NCI-H345 treated with DMSO at 0.1 percent for 48 hours (cell line): ENCODE measurements at regions not wholly inside any gene's neighbourhood (a gene's known extent, or its start where the extent isn't known, plus 50 kb on each side); places are given as distances from the start of the nearest gene placed in this dataset.
"Not testable (repeated sequence)": the region's sequence is repeated elsewhere in the genome, so short reads cannot be mapped to it uniquely, and the experiment has no call there.

Experiments
- DNase-seq: peaks from one replicate; lab custom pipeline; 2025; ENCODE audit not compliant: unreplicated experiment; lab: John Stamatoyannopoulos, UW

DNA sequence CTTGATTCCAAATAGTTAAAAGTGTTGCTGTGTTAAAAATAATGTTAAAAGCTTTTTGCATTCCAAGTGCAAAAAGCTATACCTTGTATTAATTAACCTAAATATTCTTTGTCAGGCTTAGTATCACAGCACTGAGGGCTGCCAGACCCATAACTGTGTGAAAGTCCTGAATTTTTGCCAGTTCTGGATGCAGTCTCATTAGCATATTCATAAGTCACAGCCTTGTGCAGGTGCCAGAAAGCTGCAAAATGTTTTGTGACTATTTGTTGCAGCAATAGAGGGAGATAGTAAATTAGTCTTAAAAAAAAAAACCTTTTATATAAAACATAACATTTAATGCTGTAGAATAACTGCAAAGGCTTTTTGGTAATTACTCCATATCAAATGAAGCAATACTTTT, 56.6 kb downstream of the SLITRK1 start:
- DNase-seq, result no peak

DNA sequence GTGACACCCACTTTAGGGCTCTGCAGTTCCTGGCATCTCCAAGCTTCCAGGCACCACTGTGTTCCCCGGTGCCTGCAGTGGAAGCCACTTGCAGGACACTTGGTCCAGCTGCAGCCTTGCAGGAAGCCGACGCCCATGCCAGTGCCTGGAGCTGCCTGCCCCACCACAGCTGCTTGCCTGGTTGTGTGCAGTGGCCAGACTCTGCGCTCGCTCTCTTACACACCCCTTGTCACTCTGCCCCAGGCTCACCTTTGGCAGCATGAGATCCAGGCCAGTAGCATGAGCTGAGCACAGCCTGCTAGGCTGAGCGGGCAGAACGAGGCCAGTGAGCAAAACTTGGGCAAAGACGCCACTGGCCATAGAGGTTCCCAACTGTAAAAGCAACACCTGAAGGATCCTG, 57.7 kb downstream of the SLITRK1 start:
- no peak for DNase-seq

DNA sequence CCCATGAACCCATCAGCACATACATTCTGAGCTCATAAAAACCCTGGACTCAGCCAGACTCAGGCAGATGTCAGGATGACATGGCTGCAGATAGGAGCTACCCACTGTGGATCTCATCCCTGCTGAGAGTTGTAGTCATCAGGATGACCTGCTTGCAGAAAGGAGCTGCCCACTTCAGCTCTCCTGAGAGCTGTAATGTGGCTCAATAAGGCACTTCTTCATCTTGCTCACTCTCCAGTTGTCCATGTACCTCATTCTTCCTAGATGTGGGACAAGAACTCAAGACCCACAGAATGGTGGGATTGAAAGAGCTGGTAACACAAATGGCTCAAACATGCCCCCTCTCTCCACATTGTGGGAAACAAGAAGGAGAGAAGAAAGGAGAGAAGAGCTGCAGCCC, 58.2 kb downstream of the SLITRK1 start:
- no peak for DNase-seq

DNA sequence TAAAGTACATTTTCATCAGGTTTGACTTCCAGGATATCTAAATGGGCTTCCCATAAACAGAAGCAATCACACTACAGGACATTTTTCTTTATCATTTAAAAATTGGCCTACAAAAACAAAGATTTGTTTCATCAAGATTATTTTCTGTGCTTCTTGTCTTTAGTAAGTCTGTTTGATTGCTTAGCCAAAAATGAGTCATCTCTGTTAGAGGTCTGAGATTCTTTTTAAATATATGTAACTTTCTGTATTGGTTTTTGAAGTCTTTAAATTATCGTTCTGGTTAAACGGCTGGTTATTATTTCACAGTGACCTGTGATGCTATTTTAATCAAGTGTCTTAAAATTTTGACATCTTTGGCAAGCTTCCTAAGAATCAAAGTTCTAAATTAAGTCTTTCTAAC, 62.7 kb downstream of the SLITRK1 start:
- DNase-seq, result no peak

DNA sequence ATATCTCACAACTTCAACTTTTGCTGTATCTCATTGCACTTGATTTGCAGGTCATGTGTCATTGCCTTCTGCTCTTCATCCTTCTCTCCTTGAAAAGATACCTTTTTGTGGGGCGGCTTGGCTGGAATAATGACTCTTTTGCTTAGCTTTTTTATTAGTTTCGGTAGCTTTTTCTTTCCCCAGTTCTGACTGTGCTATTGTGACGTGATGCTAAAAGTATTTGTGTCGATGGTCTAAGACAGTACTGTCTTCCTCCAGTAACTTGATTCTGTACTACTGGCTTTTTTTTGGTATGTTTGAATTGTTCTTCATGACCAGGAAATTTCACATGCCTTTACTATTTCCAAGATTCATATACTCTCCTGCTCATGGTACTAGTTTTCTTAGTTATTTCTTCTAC, 63.1 kb downstream of the SLITRK1 start:
- no peak for DNase-seq

DNA sequence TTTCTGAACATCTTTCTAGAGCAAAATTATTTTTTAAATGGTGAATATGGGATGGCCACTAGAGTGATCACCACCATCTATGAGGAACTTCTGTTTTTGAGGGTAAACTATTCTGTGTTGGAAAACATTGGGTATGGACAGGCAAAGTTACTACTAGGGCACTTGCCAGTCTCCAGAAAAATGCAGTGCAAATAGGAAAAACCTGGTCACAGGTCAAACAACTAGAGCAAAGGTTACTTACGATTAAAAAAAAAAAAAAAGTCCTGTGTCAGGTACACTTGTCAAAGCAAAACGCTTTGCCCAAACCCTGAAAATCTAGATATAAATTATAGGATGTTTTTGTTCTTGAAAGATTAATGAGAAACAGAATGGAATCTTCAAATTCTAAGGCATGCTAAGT, 66.2 kb downstream of the SLITRK1 start:
- no peak for DNase-seq

DNA sequence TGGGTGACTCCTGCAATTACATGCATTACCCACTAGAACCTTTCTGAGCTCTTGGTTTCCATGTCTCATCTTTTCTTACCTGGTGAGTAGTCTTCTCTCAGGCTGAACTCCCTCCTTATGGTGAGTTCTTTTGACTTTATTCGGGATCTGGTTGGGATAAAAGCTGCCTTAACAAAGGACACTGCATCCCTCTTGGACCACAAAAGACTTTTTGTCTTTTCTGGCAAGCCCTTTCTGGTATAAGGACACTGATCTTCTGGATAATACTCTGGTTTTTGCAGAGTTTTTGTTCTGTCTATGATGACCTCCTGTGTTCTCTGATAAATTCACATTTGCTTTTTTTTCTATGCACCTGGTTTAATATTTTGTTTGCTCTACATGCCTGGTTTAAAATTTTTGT, 66.7 kb downstream of the SLITRK1 start:
- no peak for DNase-seq

DNA sequence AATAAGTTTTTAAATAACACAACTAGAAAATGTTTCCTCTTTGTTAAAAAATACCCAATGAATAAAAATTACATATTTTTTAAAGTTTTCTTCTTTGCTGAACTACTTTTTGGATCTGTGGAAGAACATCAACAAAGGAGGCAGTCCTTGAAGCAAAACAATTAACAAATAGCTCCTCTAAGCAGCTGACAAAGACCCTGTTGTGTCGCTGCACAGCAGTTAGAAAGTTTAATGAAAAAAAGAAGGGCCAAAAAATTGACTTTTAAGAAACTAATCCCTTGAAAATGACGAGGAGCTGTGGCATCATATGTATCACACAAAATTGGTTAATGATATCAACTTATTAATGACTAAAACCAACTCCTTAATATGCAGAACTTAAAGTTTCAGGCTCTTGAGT, 72.1 kb downstream of the SLITRK1 start:
- DNase-seq, result no peak

DNA sequence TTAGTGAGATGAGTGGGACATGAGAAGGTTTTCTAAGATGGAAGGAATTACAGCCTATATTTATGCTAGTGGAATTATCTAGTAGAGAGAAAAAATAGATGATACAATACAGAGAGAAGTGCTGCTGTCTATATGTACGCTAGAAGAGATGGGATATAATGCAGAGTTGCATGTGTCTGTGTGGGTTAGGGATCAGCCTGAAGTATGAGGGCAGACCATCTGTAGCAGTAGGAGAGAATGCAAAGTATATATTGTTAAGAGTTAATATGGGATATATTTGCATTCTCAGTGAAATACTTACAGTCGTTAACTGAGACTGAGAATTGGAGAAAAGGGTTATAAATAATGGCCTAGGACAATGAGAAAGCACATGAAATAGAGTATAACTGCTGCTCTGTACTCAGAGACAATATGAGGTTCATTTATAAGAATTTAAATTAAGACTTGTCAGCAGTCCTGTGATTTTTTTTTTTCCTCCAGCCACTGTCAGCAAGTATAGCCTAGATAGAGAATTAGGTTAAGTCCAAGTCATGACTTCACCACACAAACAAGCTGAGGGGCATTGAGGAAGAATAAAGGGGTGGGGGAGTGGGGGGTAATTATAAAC, 77.8 kb downstream of the SLITRK1 start:
- no peak for DNase-seq

DNA sequence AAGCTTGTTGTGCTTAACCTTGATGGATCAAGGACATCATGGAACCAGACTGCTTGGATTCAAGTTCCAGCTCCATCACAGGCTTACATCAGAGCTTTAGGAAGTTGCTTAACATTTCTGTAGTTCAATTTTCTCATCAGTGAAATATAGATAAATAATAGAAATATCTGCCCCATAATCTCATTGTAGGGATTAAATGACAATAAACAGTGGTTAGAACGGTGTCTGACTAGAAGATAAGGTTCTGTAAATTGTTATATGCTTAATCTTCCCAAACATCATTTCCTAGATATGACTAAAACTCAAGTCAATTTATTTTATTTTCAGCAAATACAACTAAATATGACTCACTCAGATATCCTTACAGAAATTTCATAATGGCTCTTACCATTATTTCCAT, 83.5 kb downstream of the SLITRK1 start:
- DNase-seq, result no peak

DNA sequence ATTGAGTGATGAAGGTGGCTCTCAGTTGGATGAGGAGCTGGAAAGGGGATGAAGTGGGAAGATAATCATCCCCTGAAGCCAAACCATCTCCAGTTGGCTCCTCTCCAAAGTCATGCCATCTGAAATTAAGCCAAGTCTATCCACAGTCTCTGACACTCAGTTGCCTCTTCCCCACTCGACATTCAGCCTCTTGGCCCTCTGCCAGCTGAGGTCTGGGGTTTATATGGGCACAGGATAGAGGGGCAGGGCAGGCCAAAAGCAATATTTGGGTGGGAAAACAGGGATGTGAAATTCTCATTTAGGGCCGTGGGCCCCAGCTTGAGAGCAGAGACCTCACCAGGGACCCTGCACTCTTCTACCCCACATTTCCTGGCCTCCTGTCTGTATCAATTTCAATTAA, 85.9 kb downstream of the SLITRK1 start:
- no peak for DNase-seq

DNA sequence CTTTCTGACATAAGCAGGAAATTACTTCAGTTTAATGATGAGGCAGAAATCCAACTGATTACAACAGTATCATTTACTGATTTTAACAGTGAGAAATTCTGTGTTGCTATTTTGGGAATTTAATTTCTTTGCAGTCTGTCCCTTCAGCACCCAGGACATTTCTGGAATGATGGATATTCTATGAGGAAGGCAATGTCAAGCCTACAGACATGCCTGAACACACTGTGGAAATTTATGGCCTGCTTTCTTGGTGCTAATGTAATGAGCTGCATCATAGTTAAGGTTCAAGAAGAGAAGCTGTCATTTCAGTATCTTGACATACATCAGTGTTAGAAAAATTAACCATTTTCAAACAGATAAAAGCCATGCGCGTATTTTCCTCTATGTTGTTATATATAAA, 87.7 kb downstream of the SLITRK1 start:
- no peak for DNase-seq

DNA sequence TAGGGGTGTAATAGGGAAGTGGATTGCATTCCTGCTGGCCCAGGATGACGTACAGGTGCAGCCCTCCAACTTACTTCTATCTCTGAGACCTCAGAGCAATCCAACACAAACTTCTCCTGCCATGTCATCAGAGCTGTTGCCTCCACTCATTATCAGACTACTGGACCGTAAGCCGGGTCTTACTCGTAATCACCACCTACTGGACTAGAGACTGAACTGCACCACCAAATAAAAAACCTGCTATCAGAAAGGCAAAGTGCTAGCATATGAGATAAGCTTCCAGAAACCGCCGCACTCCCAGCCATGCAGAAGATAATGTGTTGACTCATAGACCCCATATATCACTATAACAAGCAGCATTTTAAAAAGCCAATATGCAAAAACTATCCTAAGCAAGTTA, 102.0 kb downstream of the SLITRK1 start:
- DNase-seq, result no peak

DNA sequence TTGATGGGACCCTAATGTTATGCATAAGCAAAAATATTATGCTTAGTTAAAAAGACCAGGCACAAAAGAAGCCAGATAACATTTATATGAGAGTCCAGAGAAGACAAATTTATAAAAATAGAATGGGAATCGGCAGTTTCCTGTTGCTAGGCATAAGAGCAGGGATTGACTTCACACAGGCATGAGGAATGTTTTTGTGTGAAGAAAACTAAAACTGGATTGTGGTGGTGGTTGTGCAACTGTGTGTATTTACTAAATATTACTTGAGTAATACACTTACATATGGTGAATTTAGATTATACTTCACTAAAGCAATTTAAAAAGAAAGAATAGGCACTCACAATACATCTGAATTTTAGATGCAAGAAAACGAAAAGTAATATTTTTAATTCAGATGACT, 108.3 kb downstream of the SLITRK1 start:
- DNase-seq, result no peak

DNA sequence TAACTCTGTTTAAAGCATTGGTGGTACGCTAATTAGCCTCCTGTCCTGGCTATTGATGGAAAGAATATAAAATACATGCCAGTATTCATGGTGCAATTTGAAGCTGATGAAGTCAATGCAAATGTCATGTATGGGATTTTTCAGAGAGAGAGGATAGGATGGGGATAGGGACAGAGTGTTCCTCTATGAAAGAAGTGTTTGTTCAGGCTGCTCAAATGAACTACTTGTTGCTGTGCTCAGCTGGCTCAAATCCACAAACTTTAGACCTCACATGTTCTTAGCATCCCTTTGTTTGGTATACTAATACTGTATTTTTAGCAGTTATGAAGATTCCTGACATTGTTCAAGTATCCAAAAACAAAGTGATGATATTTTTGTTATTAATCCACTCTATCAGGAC, 116.5 kb downstream of the SLITRK1 start:
- no peak for DNase-seq

DNA sequence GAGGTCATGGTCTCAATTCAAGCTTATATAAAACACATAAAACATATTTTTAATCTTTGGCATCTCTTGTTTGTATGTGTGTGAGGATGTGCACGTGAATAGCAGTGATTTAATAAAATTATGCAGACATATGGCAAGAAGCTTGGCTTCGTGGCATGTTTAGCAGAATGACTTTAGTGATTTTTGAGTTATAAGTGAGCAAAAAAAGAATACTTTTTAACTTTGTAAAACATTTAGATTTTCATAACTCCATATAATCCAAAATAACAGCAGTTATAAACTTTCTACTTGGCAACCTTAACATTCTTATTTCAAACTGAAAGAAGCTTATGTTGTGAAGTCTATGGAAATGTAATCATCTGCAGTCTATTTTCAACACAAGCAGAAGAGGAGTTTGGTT, 120.6 kb downstream of the SLITRK1 start:
- DNase-seq, result no peak

DNA sequence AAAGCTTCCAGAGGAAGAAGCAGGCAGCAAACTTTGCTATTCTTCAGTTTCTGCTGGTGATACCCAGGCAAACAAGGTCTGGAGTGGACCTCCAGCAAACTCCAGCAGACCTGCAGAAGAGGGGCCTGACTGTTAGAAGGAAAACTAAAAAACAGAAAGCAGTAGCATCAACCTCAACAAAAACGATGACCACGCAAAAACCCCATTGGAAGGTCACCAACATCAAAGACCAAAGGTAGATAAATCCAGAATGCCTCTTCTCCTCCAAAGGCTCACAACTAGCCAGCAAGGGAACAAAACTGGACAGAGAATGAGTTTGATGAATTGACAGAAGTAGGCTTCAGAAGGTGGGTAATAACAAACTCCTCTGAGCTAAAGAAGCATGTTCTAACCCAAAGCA, 127.1 kb downstream of the SLITRK1 start:
- DNase-seq, result not testable (repeated sequence)

DNA sequence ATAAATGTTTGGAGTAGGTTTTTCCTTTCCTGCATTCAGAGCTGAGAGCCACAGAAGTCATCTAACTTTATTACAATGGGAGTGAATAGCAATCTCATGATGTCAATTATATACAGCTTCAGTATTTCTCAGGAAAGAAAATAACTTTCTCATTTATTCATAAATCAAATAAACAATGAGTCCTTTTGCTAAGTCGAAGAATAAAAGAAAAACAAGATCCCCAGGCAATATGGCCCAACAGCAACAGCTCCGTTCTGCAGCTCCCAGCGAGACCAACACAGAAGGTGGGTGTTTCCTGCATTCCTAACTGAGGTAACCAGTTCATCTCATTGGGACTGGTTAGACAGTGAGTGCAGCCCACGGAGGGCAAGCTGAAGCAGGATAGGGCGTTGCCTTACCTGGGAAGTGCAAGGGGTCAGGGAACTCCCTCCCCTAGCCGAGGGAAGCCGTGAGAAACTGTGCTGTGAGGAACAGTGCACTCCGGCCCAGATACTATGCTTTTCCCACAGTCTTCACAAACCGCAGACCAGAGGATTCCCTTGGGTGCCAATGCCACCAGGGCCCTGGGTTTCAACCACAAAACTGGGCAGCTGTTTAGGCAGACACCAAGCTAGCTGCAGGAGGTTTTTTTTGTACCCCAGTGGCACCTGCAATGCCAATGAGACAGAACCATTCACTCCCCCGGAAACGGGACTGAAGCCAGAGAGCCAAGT, 128.2 kb downstream of the SLITRK1 start:
- DNase-seq, result no peak

DNA sequence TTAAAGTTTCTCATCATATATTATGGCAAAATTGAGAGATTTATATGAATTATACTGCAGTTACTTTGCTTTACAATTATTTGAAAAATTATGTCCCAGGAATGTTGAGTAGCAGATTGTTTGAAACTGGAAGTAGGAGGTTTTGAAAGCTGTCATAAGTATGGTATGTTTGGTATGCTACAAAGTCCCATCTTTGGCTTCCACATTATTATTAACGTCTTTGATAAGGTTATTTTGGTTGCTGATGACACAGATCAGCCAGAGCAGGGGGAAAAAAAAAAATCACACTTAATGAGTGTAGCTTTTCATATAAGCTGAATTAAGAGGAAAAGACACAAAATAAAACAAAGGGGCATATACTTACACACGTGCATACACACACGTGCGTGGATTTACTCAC, 130.1 kb downstream of the SLITRK1 start:
- no peak for DNase-seq

DNA sequence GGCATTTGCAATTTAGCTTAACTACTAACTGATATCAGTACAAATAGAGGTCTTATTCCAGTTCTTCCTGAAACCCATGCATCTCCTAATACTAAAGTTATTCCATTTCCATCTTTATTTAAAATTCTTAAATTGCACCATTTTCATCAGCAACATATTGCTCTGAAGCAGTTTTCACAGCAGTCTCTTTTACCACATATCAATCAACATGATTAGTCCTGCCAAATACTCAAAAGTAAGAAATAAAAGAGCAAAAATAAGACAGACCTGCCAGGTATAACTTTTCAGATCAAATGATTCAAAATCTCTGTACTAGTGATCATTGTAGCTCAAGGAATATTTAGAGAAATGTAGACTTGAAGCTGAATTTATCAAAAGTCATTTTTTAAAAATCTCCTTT, 141.7 kb downstream of the SLITRK1 start:
- no peak for DNase-seq

DNA sequence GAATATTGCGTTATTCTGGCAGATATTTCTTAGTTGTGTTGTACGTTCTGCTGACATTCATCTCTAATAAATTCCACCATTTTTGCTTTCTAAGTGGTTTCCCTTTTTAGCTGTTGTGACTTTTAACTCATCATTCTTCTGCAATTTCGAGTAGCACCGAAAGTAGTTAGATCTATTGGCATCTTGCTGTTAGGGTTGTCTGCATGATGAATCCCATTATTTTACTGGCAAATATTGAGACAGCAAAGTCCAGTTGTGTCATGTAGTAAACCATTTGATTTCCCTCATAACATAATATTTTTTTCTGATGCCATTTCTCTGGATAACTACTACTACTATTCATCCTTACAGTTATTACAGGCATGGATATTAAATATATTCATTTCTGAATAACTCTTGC, 143.9 kb downstream of the SLITRK1 start:
- DNase-seq, result no peak

DNA sequence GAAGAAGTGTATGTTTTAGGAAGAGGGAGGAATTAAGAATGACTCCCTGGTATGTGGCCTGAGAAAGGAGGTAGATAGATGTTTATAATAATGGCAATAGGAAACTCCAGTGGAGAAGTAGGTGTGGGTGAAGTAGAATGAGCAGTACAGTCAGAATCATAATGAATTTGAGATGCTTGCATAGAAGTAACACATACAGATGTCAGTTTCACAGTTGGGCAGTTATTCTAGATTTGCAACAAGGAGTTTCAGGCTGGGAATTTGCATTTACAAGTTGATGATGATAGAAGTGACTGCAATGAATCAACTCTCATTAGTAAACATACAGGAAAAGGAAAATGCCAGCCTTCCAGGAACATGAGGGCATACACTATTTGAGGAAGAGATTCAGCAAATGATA, 149.0 kb downstream of the SLITRK1 start:
- DNase-seq, result no peak

DNA sequence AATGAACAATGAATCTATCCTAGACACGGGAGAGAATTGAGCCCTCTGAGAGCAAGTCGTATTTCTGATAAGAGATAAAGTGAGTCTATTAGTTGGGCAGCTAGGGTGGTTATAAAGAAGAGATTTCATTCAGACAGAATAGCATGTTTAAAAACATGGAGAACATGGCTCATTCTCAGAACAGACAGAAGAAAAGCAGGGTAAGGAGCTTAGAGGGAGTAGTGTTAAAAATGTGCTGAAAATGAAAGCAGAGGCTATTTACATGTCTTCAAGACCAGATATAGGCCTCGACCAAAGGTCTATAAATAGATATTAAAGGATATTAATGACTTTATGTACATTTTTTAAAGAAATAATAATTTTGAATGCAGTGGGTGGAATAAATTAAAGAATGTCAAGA, 149.5 kb downstream of the SLITRK1 start:
- no peak for DNase-seq
